ENCODE measurements at regions not wholly inside any gene's neighbourhood (a gene's known extent, or its start where the extent isn't known, plus 50 kb on each side); places are given as distances from the start of the nearest gene placed in this dataset.
"Not testable (repeated sequence)": the region's sequence is repeated elsewhere in the genome, so short reads cannot be mapped to it uniquely, and the experiment has no call there.

DNA sequence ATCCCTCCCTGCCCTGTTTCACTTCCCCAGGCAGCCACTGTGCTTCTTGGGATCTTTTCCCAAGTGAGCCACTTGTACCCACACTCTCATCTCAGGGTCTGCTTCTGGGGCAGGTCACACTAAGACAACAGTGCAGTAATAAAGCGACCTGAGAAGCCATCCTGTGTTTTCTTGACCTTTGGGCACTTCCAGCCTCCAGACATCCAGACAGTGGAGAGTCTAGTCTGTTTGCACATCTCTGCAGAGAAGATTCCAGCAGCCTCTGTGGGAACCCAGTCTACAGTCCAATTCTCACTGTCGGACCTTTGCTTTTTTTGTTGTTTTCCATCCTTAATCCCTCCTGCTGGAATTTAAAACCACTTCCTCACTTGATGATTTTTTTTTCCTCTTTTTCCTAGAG lies 50.3 kb upstream of the ATP6AP2 start:
- DNase-seq (ENCODE audit: low spot score): no peak

DNA sequence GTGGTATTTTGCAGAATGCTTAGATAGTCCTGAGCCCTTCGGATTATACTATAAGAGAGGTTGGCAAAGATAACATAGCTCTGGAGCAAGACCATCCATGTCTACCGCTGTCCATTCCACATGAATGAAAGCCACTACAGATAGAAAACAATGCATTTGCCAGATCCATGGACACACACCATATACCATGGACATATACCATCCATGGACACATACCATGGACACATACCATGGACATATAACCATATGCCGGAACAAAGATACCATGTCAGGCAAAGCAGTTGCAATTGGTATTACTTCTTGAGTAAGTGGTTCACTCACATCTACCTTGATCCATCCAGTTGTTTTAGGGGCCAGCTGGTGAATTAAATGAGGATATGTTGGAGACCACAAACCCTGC lies 53.2 kb upstream of the ATP6AP2 start:
- no peak for DNase-seq (ENCODE audit: low spot score)

DNA sequence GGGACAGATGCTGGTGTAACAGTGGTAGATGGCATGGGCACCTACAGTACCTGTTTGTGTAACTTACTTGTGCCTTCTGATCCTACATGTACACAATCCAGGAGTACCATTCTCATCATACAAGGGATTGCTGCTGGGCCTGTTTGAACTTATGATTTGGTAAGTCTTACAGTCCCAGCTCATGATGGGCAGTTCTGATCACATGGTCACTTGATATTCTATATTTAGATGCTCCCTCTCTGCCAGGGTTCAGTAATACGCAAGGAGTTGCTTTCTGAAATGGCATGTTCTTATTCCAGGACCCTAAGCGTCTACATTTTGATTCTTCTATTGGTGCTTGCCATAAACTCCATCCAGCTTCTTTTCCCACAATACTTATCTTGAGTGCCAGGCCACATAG lies 54.4 kb upstream of the ATP6AP2 start:
- no peak for DNase-seq (ENCODE audit: low spot score)

DNA sequence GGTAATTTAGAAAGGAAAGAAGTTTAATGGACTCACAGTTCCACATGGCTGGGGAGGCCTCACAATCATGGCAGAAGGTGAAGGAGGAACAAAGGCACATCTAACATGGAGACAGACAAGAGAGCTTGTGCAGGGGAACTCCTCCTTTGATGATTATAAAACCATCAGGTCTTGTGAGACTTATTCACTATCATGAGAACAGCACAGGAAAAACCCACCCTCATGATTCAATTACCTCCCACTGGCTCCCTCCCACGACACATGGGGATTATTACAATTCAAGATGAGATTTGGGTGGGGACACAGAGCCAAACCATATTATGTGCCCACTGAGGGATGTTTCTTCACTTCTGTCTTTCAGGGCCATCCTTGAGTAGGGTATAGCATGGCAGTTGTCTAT lies 54.9 kb upstream of the ATP6AP2 start:
- not testable (repeated sequence) for DNase-seq (ENCODE audit: low spot score)

DNA sequence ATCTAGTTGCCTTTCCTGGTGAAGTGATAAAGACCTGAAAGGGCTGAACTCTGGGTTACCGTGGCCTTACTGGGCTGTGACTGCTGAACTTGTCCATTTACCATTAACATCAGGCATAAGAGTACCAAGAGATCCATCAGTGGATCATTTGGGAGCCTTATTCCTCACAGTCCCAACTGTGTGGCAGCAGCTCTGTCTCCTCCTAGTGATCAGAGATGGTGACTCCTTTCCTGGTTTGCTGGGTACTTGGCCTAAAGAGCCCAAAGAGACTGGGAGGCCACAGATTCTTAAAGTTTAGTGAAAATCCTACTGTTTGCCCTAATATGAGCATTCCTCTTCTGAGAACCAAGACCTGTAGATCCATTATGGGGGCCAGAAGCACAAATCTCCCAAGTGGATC lies 56.3 kb upstream of the ATP6AP2 start:
- DNase-seq (ENCODE audit: low spot score): no peak

DNA sequence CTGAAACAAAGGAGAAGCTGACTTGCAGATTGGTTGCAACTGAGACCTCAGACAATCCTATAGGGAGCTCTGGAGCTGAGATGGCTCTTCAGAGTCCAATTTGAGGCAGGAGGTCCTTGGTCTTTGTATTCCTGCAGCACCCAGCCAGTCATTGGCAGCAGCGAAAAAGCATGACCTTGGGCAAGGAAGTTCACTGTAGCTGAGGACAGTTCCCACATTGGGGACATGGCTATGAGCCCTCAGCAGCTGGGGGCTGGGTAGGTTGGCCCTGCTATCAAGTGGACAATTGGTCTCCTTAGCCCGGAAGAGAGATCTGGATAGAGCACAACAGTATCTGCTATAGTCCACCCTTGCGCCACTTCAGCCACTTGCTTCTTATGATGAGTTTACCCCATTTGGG lies 56.9 kb upstream of the ATP6AP2 start:
- DNase-seq (ENCODE audit: low spot score): no peak

DNA sequence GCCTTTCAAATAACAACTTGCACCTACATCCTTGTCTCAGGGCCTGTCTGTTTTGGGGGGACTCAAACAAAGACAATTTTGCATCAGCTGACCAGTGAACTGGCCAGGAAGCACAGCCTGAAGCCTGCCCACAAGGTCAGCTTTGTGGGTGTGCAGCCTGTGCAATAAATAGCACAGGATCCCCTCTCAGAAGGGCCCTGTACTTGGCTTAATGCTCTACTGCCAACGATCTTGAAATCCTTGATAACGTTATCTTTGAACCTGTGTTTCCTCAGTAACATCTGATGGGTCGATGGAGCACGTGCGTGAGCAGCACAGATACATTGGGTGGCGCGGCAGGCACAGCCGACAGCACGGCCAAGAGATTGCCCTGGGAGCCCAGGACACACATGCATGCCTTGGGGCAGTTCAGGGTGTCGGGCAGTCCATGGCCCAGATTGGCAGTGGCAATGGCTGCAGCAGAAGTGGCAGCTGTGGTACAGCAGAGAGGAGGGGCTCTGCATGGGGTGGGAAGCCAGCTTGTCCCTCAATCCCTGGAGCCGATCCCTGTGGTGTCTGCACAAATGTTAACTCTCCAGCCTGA lies 58.8 kb upstream of the ATP6AP2 start:
- DNase-seq (ENCODE audit: low spot score): no peak

DNA sequence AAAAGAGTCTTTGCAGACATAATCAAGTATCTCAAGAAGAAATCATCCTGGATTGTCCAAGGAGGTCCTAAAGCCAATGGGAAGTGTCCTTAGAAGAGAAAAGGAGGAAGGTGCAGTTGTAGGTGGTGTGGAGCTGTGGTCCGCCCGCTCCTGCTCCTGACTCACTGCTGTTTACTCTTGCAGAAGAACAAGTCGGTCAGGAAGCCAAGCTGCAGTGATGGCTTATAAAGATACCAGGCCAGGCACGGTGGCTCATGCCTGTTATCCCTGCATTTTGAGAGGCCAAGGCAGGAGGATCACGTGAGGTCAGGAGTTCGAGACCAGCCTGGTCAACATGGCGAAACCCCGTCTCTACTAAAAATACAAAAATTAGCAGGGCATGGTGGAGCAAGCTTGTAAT lies 66.4 kb upstream of the ATP6AP2 start:
- no peak for DNase-seq (ENCODE audit: low spot score)

DNA sequence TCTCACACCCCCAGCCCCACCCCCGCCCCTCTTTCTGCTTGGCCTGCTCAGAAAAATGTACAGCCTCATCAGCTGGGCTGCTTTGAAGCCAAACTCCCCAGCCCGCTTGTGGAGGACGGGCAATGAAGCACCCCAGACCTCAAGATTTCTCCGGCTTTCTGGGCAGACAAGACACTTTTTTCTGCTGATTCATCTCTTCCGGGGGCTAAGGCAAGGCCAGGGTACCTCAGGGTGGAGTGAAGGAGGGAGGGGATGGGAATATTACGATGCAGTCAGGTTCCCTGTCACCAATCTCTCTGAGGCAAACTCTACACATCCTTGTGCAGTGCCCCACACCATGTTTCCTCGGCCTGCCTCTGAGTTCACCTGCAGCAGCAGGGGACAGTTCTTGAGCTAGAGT lies 66.9 kb upstream of the ATP6AP2 start:
- no peak for DNase-seq (ENCODE audit: low spot score)

DNA sequence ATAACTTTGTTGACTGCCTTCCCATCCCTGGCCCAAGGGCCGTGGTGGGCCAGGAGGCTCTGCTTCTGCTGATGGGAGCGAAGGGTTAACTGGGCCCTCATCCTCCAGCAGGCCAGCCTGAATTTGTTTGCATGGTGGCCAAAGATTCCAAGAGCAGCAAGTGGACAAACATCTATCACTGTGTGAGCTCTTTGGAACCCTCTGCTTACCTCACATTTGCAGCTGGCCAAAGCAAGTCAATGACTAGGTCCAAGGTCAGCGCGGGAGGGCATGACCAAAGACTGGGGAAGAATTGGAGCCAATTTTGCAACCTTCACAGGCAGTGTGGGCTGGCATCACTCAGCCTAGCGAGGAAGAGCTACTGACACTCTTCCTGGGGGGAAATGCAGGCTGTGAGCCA lies 67.8 kb upstream of the ATP6AP2 start:
- DNase-seq (ENCODE audit: low spot score): no peak

DNA sequence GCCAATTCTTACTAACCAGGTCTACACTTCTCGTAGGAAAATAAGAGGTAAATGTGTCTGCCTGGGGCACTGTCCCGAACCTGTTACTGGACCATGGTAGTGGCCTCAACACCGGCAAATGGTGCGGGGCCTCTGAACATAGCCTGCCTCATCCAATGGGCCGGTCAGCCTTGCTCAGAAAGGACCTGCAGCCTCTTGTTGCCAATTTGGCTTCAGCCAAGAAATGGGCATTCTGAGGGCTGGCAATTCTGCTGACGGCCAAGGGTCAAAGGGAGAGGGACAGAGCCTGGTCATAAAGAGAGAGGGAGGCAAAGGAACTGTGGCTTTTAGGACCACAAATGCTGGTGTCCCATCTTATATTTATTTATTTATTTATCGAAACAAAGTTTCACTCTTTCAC lies 69.5 kb upstream of the ATP6AP2 start:
- DNase-seq (ENCODE audit: low spot score): no peak

DNA sequence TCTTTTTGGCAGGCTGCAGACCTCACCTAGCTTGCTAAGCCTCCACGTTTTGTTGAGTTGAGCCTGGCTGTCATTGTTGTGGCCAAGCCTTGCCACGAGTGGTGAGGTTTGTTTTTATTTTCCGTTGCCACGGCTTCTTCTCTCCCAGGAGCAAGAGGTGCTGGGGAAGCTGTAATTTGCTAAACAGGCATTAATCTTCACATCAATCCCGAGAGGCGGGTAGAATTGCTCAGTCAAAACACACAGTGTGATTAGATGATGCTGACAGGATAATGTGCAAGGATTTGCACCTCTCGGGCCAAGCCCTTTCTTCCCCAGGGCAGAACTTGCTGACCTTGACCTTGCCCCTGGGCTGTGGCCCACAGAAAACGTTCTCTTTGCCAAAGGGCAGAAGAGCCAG lies 72.2 kb upstream of the ATP6AP2 start:
- DNase-seq (ENCODE audit: low spot score): no peak

DNA sequence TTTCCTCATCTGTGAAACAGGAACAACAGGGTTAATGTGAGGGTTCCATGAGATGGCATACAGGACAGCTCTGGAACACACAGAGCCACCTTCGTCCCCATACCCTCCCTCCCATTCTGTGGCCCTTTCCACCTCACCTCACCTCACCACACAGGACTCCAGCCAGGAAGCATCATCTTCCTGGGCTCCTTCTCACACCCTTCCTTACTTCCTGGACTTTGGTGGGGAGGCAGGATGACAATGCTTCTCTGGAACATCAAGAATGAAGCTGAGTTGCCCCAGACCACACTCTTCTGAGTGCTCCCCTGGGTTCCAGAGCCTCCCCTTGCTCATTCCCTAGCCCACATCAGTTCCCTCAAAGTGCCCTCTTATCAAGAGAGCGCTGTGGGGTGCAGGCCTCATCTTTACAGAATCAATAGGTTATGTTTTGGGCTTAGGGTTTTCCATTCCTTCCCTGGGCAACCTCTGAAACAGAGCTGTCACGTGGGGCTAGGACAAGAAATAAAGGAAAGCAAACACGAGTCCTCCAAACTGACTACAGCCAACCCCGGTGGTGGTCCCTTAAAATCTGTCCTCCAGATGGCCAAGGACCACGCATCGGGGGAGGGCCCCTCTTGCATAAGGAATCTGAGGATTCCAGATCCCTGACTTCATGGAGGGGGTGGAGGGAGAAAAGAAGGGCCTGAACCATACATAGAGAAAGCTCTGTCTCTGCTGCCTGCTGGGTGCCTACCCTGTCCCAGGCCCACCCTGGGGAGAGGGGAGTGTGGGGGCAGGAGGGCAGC lies 74.4 kb upstream of the ATP6AP2 start:
- DNase-seq (ENCODE audit: low spot score): no peak

DNA sequence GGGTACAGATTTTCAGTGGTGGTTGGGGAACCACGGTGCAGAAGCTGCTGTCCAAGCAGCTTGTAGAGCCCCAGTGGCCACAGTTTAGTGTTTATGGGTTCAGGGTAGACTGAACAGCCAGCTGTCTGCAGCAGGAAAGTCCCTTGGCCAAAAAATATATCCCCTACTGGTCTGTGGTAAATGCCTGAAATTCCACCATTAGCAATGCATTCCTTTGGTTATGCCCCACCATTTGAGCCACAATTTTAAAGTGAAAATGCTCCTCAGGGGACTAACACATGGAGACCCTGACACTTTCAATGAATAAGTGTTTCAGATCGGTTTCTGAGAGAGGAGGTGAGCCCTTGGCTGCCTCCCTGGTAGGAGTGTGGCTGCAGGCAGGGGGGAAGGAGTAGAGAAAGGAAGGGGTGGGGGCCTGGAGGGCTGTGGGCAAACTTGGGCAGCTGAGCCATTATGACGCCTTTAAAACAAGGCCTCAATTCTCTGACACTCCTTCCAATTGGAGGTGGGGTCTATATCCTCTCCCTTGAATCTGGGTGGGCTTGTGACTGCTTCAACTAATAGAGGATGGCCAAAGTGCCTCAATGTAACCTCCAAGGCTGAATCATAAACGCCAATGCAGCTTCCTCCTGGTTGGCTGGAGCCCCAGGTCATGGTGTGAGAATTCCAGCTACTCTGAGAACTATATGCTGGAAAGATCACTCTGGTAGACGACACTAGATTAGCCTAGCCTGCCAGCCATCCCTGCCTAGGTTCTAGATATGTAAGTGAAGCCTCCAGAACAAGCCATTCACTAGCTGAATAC lies 75.8 kb upstream of the ATP6AP2 start:
- no peak for DNase-seq (ENCODE audit: low spot score)

DNA sequence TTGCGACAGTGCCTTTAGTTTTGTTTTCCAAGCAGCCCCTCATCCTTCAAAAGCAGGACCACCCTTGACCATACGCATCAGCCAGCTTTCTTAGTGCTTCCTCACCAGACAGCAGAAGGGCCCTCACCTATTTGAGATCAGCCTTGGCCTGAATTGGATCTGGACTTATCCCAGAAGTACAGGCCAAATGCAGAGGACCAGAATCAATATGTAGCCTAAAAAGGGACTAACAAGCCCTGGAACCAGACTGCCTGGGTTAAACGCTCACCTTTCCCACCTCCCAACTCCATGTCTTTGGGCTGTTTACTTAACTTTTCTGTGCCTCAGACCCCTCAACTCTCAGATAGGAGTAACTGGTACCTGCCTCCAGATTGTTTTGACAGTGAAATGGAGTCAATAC lies 77.7 kb upstream of the ATP6AP2 start:
- no peak for DNase-seq (ENCODE audit: low spot score)

DNA sequence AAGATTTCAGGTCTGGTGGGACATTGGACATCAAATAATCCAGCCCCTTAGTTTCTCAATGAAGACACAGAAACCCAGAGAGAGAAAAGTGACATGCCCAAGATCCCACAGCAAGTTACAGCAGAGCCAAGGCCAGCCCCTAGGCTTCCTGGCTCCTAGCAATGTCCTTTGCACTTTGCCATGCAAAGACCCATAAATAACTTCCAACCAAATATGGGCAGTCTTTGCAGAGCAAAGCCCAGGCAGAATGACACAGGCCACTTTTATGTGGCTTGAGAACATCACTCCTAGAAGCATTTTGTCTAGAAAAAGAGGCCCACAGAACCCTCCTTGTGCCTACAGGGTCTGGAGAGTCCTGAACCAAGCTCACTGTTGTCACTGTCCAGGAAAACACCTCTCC lies 78.1 kb upstream of the ATP6AP2 start:
- DNase-seq (ENCODE audit: low spot score): no peak

DNA sequence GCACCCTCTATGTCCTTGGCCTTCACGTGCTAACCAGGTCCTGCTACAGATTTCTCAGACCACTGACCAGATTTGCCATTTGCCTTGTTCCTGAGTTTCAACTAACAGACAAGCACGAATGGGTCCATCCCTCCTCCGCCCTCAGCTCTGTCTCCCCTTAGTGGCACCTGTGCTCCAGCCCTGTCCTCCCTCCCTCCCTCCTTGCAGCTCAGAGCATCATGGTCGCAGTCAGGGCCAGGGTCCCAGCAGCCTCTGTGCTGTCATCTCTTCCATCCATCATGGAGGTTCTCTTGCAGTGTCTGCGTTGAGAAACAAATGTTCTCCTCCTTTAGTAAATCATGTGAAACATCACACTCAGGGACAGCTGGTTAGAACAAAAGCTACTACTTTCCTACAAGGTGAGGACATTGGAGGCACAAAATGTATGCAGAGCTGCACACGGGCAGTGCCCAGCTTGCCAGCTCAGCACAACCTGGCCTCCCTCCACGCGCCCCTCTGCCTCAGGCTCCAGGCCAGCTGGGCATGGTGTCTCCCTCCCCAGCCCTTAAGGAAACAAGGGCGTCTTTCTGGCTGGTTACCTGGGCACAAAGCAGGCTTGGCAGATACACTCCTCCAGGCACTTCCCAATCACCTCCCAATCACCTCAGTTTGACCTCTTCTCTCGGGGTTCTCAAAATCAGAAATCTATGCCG lies 79.5 kb upstream of the ATP6AP2 start:
- DNase-seq (ENCODE audit: low spot score): no peak

DNA sequence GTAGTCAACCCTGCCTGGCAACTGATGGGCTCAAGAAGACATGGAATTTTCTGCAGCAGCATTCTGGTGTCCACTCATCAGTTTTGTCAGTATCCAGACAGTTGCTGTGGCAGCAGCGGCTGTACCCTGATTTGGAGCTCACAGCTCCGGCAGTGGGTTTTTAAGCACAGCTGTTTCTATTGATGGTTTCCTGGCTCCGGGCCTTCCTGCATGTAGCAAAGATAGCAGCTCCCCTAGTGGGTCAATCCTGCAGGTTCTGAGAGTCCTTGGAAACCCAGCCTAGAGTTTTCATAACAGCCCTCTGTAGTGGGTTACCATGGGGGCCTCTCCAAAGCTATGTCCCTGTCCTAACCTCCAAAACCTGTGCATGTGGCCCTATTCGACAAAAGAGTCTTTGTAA lies 84.0 kb upstream of the ATP6AP2 start:
- DNase-seq (ENCODE audit: low spot score): no peak

DNA sequence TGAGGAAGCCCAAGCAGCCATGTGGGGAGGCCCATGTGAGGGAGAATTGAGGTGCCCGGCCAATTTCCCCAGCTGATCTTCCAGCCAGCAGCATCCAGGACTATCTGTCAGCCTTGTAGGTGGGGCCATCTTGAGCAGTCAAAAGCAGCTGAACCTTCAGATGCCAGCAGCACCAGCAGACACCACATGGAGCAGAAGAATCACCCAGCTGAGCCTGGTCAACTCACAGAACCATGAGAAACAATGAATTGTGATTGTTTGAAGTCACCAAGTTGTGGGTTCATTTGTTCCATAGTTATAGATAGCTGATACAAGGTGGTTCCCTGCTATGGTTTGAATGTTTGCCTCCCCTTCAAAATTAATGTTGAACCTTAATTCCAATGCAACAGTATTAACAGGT lies 85.1 kb upstream of the ATP6AP2 start:
- DNase-seq (ENCODE audit: low spot score): no peak

DNA sequence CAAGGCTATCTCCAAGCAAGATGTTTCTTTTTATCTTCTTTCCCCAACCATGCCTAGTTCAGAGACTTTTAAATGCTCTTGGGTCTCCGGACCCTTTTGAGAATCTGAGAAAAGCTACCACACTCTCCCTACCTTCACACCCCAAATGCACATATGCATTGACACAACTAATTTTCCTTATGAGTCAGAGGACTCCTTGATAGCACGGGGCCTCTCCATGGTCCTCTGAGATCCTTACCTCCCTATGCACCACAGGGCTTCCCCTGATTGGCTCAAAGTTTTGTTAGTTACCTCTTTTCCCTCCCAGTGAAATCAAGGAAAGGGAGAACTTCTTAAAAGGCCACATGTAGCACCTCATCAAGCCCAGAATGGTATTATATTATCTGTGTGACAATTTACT lies 86.8 kb upstream of the ATP6AP2 start:
- DNase-seq (ENCODE audit: low spot score): no peak

DNA sequence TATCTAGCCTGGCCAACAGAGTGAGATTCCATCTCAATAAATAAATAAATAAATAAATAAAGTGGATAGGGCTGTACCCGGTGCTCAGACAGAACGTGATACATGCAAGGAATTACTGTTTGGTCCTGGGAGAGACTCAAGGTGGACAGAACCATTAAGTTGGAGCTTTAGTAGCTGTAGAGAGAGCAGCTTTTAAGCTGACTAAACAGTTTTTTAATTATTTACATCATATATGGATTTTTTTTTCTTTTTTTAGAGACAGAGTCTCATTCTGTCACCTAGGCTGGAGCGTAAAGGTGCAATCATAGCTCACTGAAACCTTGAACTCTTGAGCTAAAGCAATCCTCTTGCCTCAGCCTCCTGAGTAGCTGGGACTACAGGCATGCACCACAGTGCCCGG lies 92.5 kb upstream of the ATP6AP2 start:
- no peak for DNase-seq (ENCODE audit: low spot score)

DNA sequence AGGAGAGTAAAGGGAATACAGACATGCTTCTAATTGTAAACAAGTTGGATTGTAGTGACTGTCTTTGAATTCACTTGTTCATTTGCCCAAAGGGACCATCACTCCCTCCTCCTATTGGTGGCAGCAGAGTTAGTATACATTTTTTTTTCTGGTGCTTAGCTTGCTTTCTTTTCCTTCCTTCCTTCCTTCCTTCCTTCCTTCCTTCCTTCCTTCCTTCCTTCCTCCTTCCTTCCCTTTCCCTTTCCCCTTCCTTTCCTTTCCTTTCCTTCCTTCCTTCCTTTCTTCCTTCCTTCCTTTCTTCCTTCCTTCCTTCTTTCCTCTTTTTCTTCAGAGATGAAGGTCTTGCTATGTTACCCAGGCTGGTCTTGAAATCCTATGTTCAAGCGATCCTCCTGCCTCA lies 94.8 kb upstream of the ATP6AP2 start:
- DNase-seq (ENCODE audit: low spot score): no peak

All from CD4-positive, alpha-beta T cell treated with Interleukin-6 at 100 ng/mL for 8 hours (primary cell).